ENCODE measurements at regions not wholly inside any gene's neighbourhood (a gene's known extent, or its start where the extent isn't known, plus 50 kb on each side); places are given as distances from the start of the nearest gene placed in this dataset.
A peak's percentile ranks its signal among the peaks of the same experiment; 100 is the strongest.

DNA sequence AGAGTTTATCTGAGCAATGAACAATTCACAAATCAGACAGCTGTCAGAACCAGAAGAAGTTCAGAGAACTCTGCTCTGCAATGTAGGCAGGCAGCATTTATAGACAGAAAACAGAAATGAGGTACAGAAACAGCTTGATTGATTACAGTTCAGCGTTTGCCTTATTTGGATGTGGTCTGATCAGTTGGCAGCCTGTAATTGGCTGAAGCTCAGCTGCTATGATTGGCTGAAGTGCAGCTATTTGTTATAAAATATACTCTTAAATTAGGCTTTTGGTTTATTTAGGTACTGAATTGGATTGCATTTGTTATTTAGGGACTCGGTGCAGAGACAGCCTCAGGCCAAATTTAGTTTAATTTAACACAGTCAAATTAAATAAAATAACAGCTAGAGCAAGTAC, 85.8 kb upstream of the JAZF1 start:
- Histone ChIP-seq H3K9me3 (no peaks in the 10 kb centered on the region), H3K4me3 (no peak overlapping the region), H3K4me1 (ENCODE audit: low read depth) (peaks cover 6% of the 10 kb centered on the region), H3K36me3 (ENCODE audit: low read depth) (no peaks in the 10 kb centered on the region)
- intact Hi-C loops (cut with DNase I, micrococcal nuclease), result no loop called here
- TF ChIP-seq, protein P1, sequence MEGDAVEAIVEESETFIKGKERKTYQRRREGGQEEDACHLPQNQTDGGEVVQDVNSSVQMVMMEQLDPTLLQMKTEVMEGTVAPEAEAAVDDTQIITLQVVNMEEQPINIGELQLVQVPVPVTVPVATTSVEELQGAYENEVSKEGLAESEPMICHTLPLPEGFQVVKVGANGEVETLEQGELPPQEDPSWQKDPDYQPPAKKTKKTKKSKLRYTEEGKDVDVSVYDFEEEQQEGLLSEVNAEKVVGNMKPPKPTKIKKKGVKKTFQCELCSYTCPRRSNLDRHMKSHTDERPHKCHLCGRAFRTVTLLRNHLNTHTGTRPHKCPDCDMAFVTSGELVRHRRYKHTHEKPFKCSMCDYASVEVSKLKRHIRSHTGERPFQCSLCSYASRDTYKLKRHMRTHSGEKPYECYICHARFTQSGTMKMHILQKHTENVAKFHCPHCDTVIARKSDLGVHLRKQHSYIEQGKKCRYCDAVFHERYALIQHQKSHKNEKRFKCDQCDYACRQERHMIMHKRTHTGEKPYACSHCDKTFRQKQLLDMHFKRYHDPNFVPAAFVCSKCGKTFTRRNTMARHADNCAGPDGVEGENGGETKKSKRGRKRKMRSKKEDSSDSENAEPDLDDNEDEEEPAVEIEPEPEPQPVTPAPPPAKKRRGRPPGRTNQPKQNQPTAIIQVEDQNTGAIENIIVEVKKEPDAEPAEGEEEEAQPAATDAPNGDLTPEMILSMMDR (IDR thresholded peaks at IDR 0.05), result no peak
- ATAC-seq (no peak), DNase-seq (no peak)

DNA sequence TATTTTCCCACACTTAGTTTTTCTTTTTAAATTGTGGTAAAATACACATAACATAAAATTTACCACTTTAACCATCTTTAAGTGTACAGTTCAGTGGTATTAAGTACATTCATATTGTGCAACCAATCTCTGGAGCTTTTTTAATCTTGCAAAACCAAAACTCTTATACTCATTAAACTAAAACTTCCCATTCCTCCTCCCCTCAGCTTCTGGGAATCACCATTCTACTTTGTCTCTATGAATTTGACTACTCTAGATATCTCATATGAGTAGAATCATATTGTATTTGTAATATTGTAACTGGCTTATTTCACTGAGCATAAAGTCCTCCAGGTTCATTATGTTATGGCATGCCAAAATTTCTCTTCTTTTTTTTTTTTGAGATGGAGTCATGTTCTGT, 86.4 kb upstream of the JAZF1 start:
- DNase-seq (no peak), ATAC-seq (no peak)
- H3K36me3 ChIP-seq (ENCODE audit: low read depth), result no peaks in the 10 kb centered on the region
- H3K9me3 ChIP-seq, result no peaks in the 10 kb centered on the region
- no peak overlapping the region for H3K4me3 ChIP-seq
- intact Hi-C loops (cut with DNase I, micrococcal nuclease), result no loop called here
- H3K4me1 ChIP-seq (ENCODE audit: low read depth), result peaks cover 6% of the 10 kb centered on the region
- TF ChIP-seq, protein P1 (IDR thresholded peaks at IDR 0.05), result no peak

- Histone ChIP-seq H3K9me3 (no peaks in the 10 kb centered on the region), H3K36me3 (ENCODE audit: low read depth) (no peaks in the 10 kb centered on the region), H3K4me3 (no peak overlapping the region), H3K4me1 (ENCODE audit: low read depth) (no peaks in the 10 kb centered on the region)
- ATAC-seq, result no peak
- TF ChIP-seq, protein P1 (IDR thresholded peaks at IDR 0.05), result no peak
- intact Hi-C loops (cut with DNase I, micrococcal nuclease), result no loop called here
- DNase-seq, result no peak
These were observed 89.2 kb upstream of the JAZF1 start for GRCh38 chr7:28269700-28270361.

GRCh38 chr7:28270536-28270935, 89.9 kb upstream of the JAZF1 start:
- no peaks in the 10 kb centered on the region for H3K9me3 ChIP-seq
- no peak for DNase-seq
- TF ChIP-seq, protein P1 (IDR thresholded peaks at IDR 0.05), result no peak
- H3K36me3 ChIP-seq (ENCODE audit: low read depth), result no peaks in the 10 kb centered on the region
- H3K4me3 ChIP-seq, result no peak overlapping the region
- no peak for ATAC-seq
- no peaks in the 10 kb centered on the region for H3K4me1 ChIP-seq (ENCODE audit: low read depth)
- intact Hi-C loops (cut with DNase I, micrococcal nuclease), result no loop called here

- TF ChIP-seq, protein P1 (IDR thresholded peaks at IDR 0.05), result no peak
- Histone ChIP-seq H3K4me1 (ENCODE audit: low read depth) (no peaks in the 10 kb centered on the region), H3K36me3 (ENCODE audit: low read depth) (no peaks in the 10 kb centered on the region), H3K9me3 (no peaks in the 10 kb centered on the region), H3K4me3 (no peak overlapping the region)
- no peak for ATAC-seq
- peak in 2 of 3 donors; percentile 29 to 56 for DNase-seq
- intact Hi-C loops (cut with DNase I, micrococcal nuclease), result no loop called here
These were observed 91.9 kb upstream of the JAZF1 start for GRCh38 chr7:28272461-28272877.

DNA sequence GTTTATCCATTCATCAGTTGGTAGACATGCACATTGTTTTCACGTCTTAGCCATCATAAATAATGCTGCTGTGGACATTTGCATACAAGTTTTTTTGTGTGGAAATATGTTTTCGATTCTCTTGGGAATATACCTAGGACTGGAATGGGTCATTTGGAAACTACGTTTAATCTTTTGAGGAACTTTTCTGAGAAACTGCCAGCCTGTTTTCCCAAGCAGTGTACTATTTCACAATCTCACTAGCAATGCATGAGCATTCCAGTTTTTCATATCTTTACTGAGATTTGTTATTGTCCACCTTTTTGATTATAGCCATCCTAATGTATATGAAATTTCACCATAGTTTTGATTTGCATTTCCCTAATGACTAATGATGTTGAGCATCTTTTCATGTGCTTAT, 95.7 kb upstream of the JAZF1 start:
- H3K4me1 ChIP-seq (ENCODE audit: low read depth), result no peaks in the 10 kb centered on the region
- ATAC-seq (no peak), DNase-seq (no peak)
- intact Hi-C loops (cut with DNase I, micrococcal nuclease), result no loop called here
- H3K9me3 ChIP-seq, result no peaks in the 10 kb centered on the region
- H3K36me3 ChIP-seq (ENCODE audit: low read depth), result no peaks in the 10 kb centered on the region
- no peak overlapping the region for H3K4me3 ChIP-seq
- TF ChIP-seq, protein P1 (IDR thresholded peaks at IDR 0.05), result no peak

Data from mucosa of descending colon (tissue), 3 donors.